PC-3 (cell line): ENCODE measurements at regions not wholly inside any gene's neighbourhood (a gene's known extent, or its start where the extent isn't known, plus 50 kb on each side); places are given as distances from the start of the nearest gene placed in this dataset.

Experiments
- EZH2phosphoT487 ChIP-seq: fragments of 300-600 bp; sonication (generic); IDR thresholded peaks from 2 replicates; pipeline ENCODE4 v1.6.1; 2018; ENCODE audit warnings: mild to moderate bottlenecking, antibody characterized with exemption, low read length, borderline replicate concordance
- TF ChIP-seq, protein P1 (sequence below): fragments of 300-600 bp; sonication (generic); conservative IDR thresholded peaks from 2 replicates; pipeline ENCODE4 v1.5.1; 2017; ENCODE audit warnings: antibody characterized with exemption, low read depth, mild to moderate bottlenecking, low read length

DNA sequence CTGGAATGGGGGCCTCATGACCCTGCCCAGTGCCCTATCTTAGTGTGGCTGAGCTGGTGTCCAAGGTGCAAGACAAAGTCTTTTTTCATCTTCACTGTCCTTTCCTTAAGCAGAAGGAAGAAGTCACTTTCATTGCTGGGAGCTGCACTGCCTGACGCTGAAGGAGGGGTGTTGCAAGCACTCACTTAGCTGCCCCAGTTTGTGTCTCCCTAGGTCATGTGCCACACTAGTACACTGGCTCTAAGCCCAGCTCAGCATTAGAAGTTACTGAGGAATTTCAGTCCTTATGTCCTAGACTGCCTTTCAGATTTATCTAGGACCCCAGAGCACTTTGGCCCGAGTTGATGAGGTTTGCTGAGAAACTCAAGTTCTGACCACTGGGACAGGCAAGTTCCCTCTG, 952.0 kb upstream of the USP15 start:
- TF ChIP-seq, protein P1, sequence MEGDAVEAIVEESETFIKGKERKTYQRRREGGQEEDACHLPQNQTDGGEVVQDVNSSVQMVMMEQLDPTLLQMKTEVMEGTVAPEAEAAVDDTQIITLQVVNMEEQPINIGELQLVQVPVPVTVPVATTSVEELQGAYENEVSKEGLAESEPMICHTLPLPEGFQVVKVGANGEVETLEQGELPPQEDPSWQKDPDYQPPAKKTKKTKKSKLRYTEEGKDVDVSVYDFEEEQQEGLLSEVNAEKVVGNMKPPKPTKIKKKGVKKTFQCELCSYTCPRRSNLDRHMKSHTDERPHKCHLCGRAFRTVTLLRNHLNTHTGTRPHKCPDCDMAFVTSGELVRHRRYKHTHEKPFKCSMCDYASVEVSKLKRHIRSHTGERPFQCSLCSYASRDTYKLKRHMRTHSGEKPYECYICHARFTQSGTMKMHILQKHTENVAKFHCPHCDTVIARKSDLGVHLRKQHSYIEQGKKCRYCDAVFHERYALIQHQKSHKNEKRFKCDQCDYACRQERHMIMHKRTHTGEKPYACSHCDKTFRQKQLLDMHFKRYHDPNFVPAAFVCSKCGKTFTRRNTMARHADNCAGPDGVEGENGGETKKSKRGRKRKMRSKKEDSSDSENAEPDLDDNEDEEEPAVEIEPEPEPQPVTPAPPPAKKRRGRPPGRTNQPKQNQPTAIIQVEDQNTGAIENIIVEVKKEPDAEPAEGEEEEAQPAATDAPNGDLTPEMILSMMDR, result no peak
- no peak for TF ChIP-seq EZH2phosphoT487
